PC-9 (cell line): ENCODE measurements at regions not wholly inside any gene's neighbourhood (a gene's known extent, or its start where the extent isn't known, plus 50 kb on each side); places are given as distances from the start of the nearest gene placed in this dataset.

Source experiments
- BruUV-seq: library from RNA; stranded (reverse); fragments of 400-500 nt; replicated peaks from 2 replicates; lab custom pipeline; 2021; lab: Mats Ljungman, UMichigan
- CTCF ChIA-PET: fragments of 300-600 bp; sonication (Branson Sonifier 250); formaldehyde crosslinking; loops from one replicate; lab custom pipeline; 2022; ENCODE audit warnings: antibody characterized with exemption; lab: Charles Lee
- POLR2A ChIA-PET: fragments of 300-600 bp; sonication (Branson Sonifier 250); formaldehyde crosslinking; loops from one replicate; lab custom pipeline; 2022; ENCODE audit warnings: antibody characterized with exemption; ENCODE audit not compliant: unreplicated experiment; lab: Charles Lee
- DNase-seq, 2 experiments: peaks; one replicate each; pipeline versions ENCODE4 v3.0.0 to v3.0.0-alpha.2; 2015 to 2022; ENCODE audit warnings: mixed read lengths in 1 of 2
- H2AFZ ChIP-seq: fragments of 200-600 bp; sonication (generic); 2 replicates; pipeline ENCODE4 v1.8.1; 2017; ENCODE audit warnings: antibody characterized with exemption
- H3F3A ChIP-seq: fragments of 200-600 bp; sonication (generic); 2 replicates; pipeline ENCODE4 v1.8.1; 2017; ENCODE audit warnings: antibody characterized with exemption, mild to moderate bottlenecking, low read depth; ENCODE audit not compliant: insufficient read depth
- H3K27ac ChIP-seq: fragments of 200-600 bp; sonication (generic); 2 replicates; pipeline ENCODE4 v1.6.1; 2016; ENCODE audit warnings: mixed run types
- H3K27me3 ChIP-seq: fragments of 200-600 bp; sonication (generic); 2 replicates; pipeline ENCODE4 v1.6.1; 2016; ENCODE audit warnings: low read depth, mixed run types; ENCODE audit not compliant: insufficient read depth
- H3K36me3 ChIP-seq: fragments of 200-600 bp; sonication (generic); 2 replicates; pipeline ENCODE4 v1.6.1; 2016; ENCODE audit warnings: low read depth, mixed run types
- H3K4me1 ChIP-seq: fragments of 200-600 bp; sonication (generic); replicated peaks from 2 replicates; pipeline ENCODE4 v1.6.1; 2016; ENCODE audit warnings: mixed run types; ENCODE audit not compliant: insufficient read depth
- H3K4me2 ChIP-seq: fragments of 200-600 bp; sonication (generic); 2 replicates; pipeline ENCODE4 v1.6.1; 2017; ENCODE audit warnings: mixed run types
- H3K4me3 ChIP-seq: fragments of 200-600 bp; sonication (generic); 2 replicates; pipeline ENCODE4 v1.6.1; 2016; ENCODE audit warnings: mixed run types
- H3K79me2 ChIP-seq: fragments of 200-600 bp; sonication (generic); 2 replicates; pipeline ENCODE4 v1.6.1; 2017; ENCODE audit warnings: low read depth, mixed run types
- H3K9me2 ChIP-seq: fragments of 200-600 bp; sonication (generic); 2 replicates; pipeline ENCODE4 v1.8.1; 2017; ENCODE audit warnings: mild to moderate bottlenecking; ENCODE audit not compliant: insufficient read depth
- H3K9me3 ChIP-seq: fragments of 200-600 bp; sonication (generic); 2 replicates; pipeline ENCODE4 v1.8.1; 2016; ENCODE audit warnings: low read depth; ENCODE audit not compliant: insufficient read depth
- H4K20me1 ChIP-seq: fragments of 200-600 bp; sonication (generic); 2 replicates; pipeline ENCODE4 v1.8.1; 2017; ENCODE audit not compliant: insufficient read depth
- EZH2 ChIP-seq: fragments of 200-600 bp; sonication (generic); IDR thresholded peaks from 2 replicates; pipeline ENCODE4 v1.8.0; 2017; ENCODE audit warnings: antibody characterized with exemption, low read depth
- intact Hi-C: fragments of 100-400 bp; cut with micrococcal nuclease; formaldehyde crosslinking; loops from one replicate; pipeline ENCODE4 v1.10.0; 2022; ENCODE audit not compliant: unreplicated experiment
- TF ChIP-seq, protein P1 (sequence below): fragments of 200-600 bp; sonication (generic); conservative IDR thresholded peaks from 2 replicates; pipeline ENCODE4 v1.6.1; 2017; ENCODE audit warnings: mixed run types, antibody characterized with exemption, mild to moderate bottlenecking, moderate library complexity

DNA sequence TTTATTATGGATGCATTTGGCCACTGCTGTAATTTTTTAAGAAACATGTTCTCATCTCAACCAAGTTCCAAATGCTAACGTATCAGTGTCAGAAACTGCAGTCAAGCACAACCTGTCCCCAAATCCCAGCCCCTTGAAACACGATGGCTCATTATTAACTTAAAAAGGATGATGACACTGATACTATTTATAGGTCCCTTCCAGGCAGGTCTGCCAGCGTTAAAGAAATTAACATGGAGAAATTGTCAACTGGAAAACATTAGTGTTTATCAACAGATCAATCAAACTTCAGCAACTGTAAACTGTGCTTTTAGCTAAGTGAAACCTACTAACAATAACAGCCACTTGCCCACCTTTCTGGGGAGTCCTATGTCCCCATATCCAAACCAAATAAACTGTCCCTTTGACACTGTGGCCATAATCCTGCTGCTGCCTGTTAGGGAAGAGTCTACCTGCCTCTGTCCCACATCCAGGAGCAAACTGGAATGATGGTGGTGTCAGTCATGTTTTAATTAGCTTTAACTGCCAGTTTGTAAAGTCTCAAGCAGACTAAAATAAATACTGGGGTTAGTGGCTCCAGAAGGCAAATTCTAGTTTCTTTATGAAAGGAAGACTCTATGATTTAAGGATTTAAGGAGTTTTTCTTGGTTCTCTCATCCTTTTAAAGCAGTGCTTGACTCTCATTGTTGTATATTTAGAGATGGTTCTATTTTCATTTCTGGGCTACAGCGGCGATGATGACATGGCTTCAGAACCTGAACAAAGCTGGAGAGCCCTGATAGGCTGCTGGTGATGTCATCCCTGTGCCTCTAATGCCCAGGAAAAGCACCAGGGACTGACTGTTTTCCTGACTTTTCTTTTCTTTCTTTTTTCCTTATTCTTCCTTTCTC is 583.6 kb upstream of the PIK3C3 start:
- H3K79me2 ChIP-seq = no peaks in the 10 kb centered on the region
- H3F3A ChIP-seq = no peaks in the 10 kb centered on the region
- H3K4me2 ChIP-seq = no peak overlapping the region
- no TSS peak for BruUV-seq
- ChIA-PET POLR2A (interaction anchor here (0.6 kb wide), 1 partner anchor 1215 kb away, joined by 5 read pairs; no protein-coding TSS in a partner anchor), CTCF (no interaction called here)
- no peaks in the 10 kb centered on the region for H3K9me3 ChIP-seq
- H3K27me3 ChIP-seq = no peaks in the 10 kb centered on the region
- intact Hi-C loops = no loop called here
- H3K4me1 ChIP-seq = no peaks in the 10 kb centered on the region
- TF ChIP-seq, protein P1, sequence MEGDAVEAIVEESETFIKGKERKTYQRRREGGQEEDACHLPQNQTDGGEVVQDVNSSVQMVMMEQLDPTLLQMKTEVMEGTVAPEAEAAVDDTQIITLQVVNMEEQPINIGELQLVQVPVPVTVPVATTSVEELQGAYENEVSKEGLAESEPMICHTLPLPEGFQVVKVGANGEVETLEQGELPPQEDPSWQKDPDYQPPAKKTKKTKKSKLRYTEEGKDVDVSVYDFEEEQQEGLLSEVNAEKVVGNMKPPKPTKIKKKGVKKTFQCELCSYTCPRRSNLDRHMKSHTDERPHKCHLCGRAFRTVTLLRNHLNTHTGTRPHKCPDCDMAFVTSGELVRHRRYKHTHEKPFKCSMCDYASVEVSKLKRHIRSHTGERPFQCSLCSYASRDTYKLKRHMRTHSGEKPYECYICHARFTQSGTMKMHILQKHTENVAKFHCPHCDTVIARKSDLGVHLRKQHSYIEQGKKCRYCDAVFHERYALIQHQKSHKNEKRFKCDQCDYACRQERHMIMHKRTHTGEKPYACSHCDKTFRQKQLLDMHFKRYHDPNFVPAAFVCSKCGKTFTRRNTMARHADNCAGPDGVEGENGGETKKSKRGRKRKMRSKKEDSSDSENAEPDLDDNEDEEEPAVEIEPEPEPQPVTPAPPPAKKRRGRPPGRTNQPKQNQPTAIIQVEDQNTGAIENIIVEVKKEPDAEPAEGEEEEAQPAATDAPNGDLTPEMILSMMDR = no peak
- DNase-seq = no peak
- no peak overlapping the region for H3K27ac ChIP-seq
- no peak overlapping the region for H3K4me3 ChIP-seq
- H2AFZ ChIP-seq = no peak overlapping the region
- no peaks in the 10 kb centered on the region for H3K36me3 ChIP-seq
- H4K20me1 ChIP-seq = no peaks in the 10 kb centered on the region
- H3K9me2 ChIP-seq = no peaks in the 10 kb centered on the region

DNA sequence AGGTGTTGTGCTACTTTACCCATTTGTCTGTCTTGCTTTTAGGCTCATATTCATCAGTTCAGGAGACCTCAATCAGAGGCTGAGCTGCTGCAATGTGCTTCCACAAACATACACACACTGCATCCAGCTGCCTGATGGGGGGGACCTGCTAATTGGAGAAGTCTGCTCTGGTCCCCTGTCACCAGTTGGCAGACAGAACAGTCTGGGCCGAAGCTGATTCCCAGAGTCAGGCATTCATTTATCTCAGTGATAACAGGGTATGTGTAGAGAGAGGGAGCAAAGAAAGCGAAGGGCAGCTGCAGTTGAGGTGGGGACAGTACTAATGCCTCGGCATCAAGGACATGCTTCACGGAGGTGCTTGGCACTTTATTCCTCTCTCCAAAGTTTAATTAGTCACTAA is 584.3 kb upstream of the PIK3C3 start:
- no peaks in the 10 kb centered on the region for H4K20me1 ChIP-seq
- no peaks in the 10 kb centered on the region for H3K9me3 ChIP-seq
- no TSS peak for BruUV-seq
- no peaks in the 10 kb centered on the region for H3K79me2 ChIP-seq
- H3K4me1 ChIP-seq = no peaks in the 10 kb centered on the region
- intact Hi-C loops = no loop called here
- H3K9me2 ChIP-seq = no peaks in the 10 kb centered on the region
- no peak overlapping the region for H3K4me2 ChIP-seq
- no peak overlapping the region for H3K4me3 ChIP-seq
- ChIA-PET POLR2A (interaction anchor here (0.6 kb wide), 1 partner anchor 1216 kb away, joined by 5 read pairs; no protein-coding TSS in a partner anchor), CTCF (no interaction called here)
- no peaks in the 10 kb centered on the region for H3F3A ChIP-seq
- TF ChIP-seq EZH2 = no peak
- TF ChIP-seq, protein P1 = no peak
- no peak overlapping the region for H3K27ac ChIP-seq
- DNase-seq = no peak
- no peaks in the 10 kb centered on the region for H3K27me3 ChIP-seq
- no peak overlapping the region for H2AFZ ChIP-seq
- H3K36me3 ChIP-seq = no peaks in the 10 kb centered on the region

DNA sequence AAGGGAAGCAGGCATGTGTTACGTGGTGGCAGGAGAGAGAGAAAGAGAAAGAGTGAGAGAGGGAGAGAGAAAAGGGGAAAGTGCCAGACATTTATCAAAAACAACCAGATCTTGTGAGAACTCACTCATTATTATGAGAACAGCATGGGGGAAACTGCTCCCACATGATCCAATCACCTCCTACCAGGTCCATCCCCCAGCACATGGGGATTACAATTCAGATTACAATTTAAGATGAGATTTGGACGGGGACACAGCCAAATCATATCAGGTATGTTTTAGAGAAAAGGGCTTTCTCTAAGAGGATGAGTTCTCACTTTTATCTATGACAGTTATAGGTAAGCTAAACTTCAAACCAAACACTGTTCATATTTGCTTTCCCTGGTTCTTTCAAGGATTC is 597.3 kb upstream of the PIK3C3 start:
- CTCF ChIA-PET = no interaction called here
- intact Hi-C loops = no loop called here

More for the DNA sequence above, 597.3 kb upstream of the PIK3C3 start:
- Histone ChIP-seq H3K36me3 (no peaks in the 10 kb centered on the region), H3K4me3 (no peak overlapping the region), H3K4me2 (no peak overlapping the region), H3K27me3 (no peaks in the 10 kb centered on the region), H3K9me3 (no peaks in the 10 kb centered on the region), H3K27ac (no peak overlapping the region), H3F3A (no peaks in the 10 kb centered on the region), H3K9me2 (no peaks in the 10 kb centered on the region), H4K20me1 (no peaks in the 10 kb centered on the region), H2AFZ (no peak overlapping the region), H3K79me2 (no peaks in the 10 kb centered on the region), H3K4me1 (no peaks in the 10 kb centered on the region)
- DNase-seq = no peak
- POLR2A ChIA-PET = no interaction called here
- TF ChIP-seq EZH2 = no peak
- TF ChIP-seq, protein P1 = no peak
- BruUV-seq = no TSS peak
